Karpas-422 (cell line): ENCODE measurements at regions not wholly inside any gene's neighbourhood (a gene's known extent, or its start where the extent isn't known, plus 50 kb on each side); places are given as distances from the start of the nearest gene placed in this dataset.
"Not testable (repeated sequence)": the region's sequence is repeated elsewhere in the genome, so short reads cannot be mapped to it uniquely, and the experiment has no call there.

Experiments
- DNase-seq: peaks from one replicate; pipeline ENCODE4 v3.0.0-alpha.2; 2015
- H2AFZ ChIP-seq: fragments of 200-600 bp; sonication (generic); 2 replicates; pipeline ENCODE4 v1.6.1; 2014; ENCODE audit warnings: antibody characterized with exemption, low read length, mixed read lengths
- H3K27ac ChIP-seq: fragments of 200-600 bp; sonication (generic); 2 replicates; pipeline ENCODE4 v1.5.1; 2014; ENCODE audit warnings: mild to moderate bottlenecking, low read length, moderate library complexity
- H3K27me3 ChIP-seq: fragments of 200-600 bp; sonication (generic); 2 replicates; pipeline ENCODE4 v1.6.1; 2014; ENCODE audit warnings: low read length, mixed read lengths
- H3K36me3 ChIP-seq: fragments of 200-600 bp; sonication (generic); 2 replicates; pipeline ENCODE4 v1.6.1; 2014; ENCODE audit warnings: low read length, mixed read lengths; ENCODE audit not compliant: insufficient read depth
- H3K4me1 ChIP-seq: fragments of 200-600 bp; sonication (generic); 2 replicates; pipeline ENCODE4 v1.6.1; 2014; ENCODE audit warnings: mild to moderate bottlenecking, low read length, mixed read lengths
- H3K4me2 ChIP-seq: fragments of 200-600 bp; sonication (generic); 2 replicates; pipeline ENCODE4 v1.6.1; 2014; ENCODE audit warnings: low read length, low read depth, mild to moderate bottlenecking; ENCODE audit not compliant: poor library complexity, severe bottlenecking
- H3K4me3 ChIP-seq: fragments of 200-600 bp; sonication (generic); 2 replicates; pipeline ENCODE4 v1.5.1; 2014; ENCODE audit warnings: mild to moderate bottlenecking, antibody characterized with exemption, low read length, mixed read lengths
- H3K79me2 ChIP-seq: fragments of 200-600 bp; sonication (generic); 2 replicates; pipeline ENCODE4 v1.6.1; 2014; ENCODE audit warnings: mild to moderate bottlenecking, low read length, mixed read lengths
- H3K9ac ChIP-seq: fragments of 200-600 bp; sonication (generic); 2 replicates; pipeline ENCODE4 v1.6.0; 2014; ENCODE audit warnings: low read length
- H3K9me2 ChIP-seq: fragments of 200-600 bp; sonication (generic), shearing (Covaris generic); replicated peaks from 2 replicates; pipeline ENCODE4 v1.6.0; 2014; ENCODE audit warnings: mild to moderate bottlenecking, low read length, moderate library complexity; ENCODE audit not compliant: insufficient read depth
- H3K9me3 ChIP-seq: fragments of 300-700, 200-600 bp; sonication (generic); 2 replicates; pipeline ENCODE4 v1.6.1; 2014; ENCODE audit warnings: low read length, mixed read lengths
- H4K20me1 ChIP-seq: fragments of 200-600 bp; sonication (generic); 2 replicates; pipeline ENCODE4 v1.6.1; 2014; ENCODE audit warnings: mild to moderate bottlenecking, antibody characterized with exemption, low read length, low read depth; ENCODE audit not compliant: insufficient read depth

DNA sequence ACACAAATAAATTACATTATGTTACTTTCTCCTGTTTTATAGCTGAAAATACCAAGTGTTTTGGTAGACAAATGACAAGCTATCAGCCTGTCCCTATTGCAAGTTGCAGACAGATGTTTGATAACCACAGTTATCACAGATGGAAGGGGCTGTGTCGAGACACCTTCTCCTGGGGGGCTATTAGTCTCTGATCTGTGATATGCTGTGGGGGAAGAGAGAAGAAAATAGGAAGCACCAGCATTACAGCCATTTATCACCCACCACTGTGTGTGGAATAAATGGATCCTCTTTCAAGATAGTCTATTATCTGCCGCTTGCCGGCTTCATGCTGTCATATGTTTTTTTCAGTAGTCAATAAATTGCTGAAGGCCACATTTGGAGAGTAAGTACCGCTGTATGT, 597.2 kb upstream of the ADARB2 start:
- H3K79me2 ChIP-seq = no peaks in the 10 kb centered on the region
- H4K20me1 ChIP-seq = no peaks in the 10 kb centered on the region
- no peaks in the 10 kb centered on the region for H3K36me3 ChIP-seq
- no peaks in the 10 kb centered on the region for H3K27me3 ChIP-seq
- H3K27ac ChIP-seq = no peak overlapping the region
- H2AFZ ChIP-seq = no peak overlapping the region
- no peaks in the 10 kb centered on the region for H3K4me1 ChIP-seq
- DNase-seq = no peak
- H3K4me2 ChIP-seq = no peak overlapping the region
- H3K4me3 ChIP-seq = no peak overlapping the region
- H3K9ac ChIP-seq = no peak overlapping the region
- H3K9me2 ChIP-seq = no peaks in the 10 kb centered on the region
- H3K9me3 ChIP-seq = no peaks in the 10 kb centered on the region

DNA sequence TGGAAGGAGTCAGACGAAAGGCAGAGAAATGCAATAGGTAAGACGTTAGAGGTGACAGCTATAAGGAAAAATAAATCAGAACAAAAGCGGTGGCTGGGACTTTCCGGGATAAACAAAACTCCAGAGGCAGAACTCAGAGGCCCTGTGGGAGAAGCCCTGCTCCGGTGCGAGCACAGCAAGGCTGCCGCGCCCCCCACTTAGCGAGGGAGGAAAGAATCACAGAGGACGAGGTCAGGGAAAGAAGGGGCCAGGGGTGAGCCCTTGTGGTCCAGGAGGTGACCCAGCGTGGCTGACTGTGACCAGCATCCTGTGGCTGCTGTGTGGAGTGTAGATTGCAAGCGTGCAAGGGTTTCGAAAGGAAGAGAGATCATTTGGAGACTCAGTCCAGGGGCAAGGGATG, 591.8 kb upstream of the ADARB2 start:
- Histone ChIP-seq H3K27ac (no peak overlapping the region), H3K36me3 (no peaks in the 10 kb centered on the region), H3K4me1 (no peaks in the 10 kb centered on the region), H3K4me3 (no peak overlapping the region), H3K9me2 (no peaks in the 10 kb centered on the region), H3K79me2 (no peaks in the 10 kb centered on the region), H3K27me3 (no peaks in the 10 kb centered on the region), H4K20me1 (no peaks in the 10 kb centered on the region), H3K4me2 (no peak overlapping the region), H3K9ac (no peak overlapping the region), H2AFZ (no peak overlapping the region), H3K9me3 (no peaks in the 10 kb centered on the region)
- no peak for DNase-seq

DNA sequence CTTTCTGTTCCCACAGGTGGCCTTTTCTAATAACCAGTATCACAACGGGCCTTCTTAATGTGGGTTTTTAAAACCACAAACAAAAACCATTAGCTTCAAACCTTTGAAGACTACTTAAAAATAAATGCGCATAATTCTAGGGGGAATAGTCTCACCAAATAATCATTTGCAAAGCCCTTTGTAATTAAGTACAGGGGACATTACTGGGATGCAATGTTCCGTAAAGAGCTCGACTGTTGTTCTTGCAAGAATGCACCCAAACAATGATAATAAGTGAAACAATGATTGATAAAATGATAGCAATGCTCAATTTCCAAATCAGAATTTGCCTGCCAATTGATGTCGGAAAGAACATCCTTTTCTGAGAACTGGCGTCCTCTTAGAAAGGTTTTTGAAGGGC, 589.1 kb upstream of the ADARB2 start:
- DNase-seq = no peak
- H2AFZ ChIP-seq = no peak overlapping the region
- no peak overlapping the region for H3K27ac ChIP-seq
- H3K4me3 ChIP-seq = no peak overlapping the region
- no peaks in the 10 kb centered on the region for H3K36me3 ChIP-seq
- no peak overlapping the region for H3K4me2 ChIP-seq
- H3K9me3 ChIP-seq = no peaks in the 10 kb centered on the region
- no peaks in the 10 kb centered on the region for H4K20me1 ChIP-seq
- no peaks in the 10 kb centered on the region for H3K4me1 ChIP-seq
- H3K27me3 ChIP-seq = no peaks in the 10 kb centered on the region
- H3K79me2 ChIP-seq = no peaks in the 10 kb centered on the region
- H3K9me2 ChIP-seq = no peaks in the 10 kb centered on the region
- no peak overlapping the region for H3K9ac ChIP-seq

DNA sequence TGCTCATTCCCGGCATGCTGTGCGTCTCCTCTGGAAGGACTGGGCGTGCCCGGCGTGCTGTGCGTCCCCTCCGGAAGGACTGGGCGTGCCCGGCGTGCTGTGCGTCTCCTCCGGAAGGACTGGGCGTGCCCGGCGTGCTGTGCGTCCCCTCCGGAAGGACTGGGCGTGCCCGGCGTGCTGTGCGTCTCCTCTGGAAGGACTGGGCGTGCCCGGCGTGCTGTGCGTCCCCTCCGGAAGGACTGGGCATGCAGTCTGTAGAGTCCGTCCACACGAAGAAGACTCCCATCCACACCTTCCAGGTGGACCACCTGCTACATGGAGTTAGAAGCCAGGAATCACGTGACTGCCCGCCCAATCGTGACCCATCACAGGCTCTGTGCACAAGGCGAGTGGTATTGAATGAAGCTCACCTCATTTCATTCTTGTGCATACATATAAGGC, 577.7 kb upstream of the ADARB2 start:
- not testable (repeated sequence) for H2AFZ ChIP-seq, H3K27ac ChIP-seq, H3K27me3 ChIP-seq, H3K4me1 ChIP-seq, H3K9me2 ChIP-seq, H3K9ac ChIP-seq, H3K9me3 ChIP-seq, H3K4me2 ChIP-seq, H3K36me3 ChIP-seq, H4K20me1 ChIP-seq, H3K79me2 ChIP-seq, H3K4me3 ChIP-seq, DNase-seq

DNA sequence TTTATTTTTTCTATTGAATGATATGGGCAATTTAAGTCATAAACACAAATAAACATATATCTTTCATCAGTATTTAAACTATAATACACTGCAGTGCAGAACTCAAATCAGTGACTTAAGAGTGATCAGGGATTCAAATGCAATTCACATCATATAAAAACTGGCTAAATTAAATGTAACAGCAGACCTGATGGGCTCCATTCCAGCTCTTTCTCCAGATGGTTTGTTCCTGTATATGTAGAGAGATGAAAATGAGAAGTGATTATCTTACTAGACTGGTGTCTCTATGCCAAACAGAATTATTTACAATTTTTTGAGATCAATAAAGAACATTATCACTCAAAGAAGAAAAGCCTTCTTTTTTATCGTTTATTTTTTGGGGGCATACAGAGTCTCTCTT, 568.8 kb upstream of the ADARB2 start:
- Histone ChIP-seq H3K9me3 (no peaks in the 10 kb centered on the region), H2AFZ (no peak overlapping the region), H4K20me1 (no peaks in the 10 kb centered on the region), H3K4me3 (no peak overlapping the region), H3K9me2 (no peaks in the 10 kb centered on the region), H3K9ac (no peak overlapping the region), H3K4me1 (no peaks in the 10 kb centered on the region), H3K27me3 (no peaks in the 10 kb centered on the region), H3K27ac (no peak overlapping the region), H3K4me2 (no peak overlapping the region), H3K79me2 (no peaks in the 10 kb centered on the region), H3K36me3 (no peaks in the 10 kb centered on the region)
- no peak for DNase-seq

DNA sequence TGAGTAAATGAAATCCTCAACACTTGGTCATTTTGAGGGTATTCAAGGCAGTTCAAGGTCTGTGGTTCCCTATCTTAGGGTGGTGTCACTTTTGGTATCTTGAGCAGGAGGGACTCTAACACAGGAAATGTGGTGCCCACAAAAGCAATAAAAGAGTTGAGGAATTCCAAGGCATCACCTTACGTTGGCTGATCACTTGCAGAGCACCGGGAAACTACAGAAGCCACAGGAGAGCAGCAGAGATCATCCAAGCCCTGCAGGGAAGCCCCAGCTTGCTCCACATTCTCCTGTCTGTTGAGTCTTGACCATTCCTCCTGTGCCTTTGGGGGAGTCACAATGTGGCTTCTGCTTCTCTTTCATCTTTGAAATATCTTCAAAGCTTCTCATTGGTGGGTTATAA, 565.8 kb upstream of the ADARB2 start:
- H4K20me1 ChIP-seq = no peaks in the 10 kb centered on the region
- no peak overlapping the region for H3K27ac ChIP-seq
- no peak overlapping the region for H3K9ac ChIP-seq
- H3K9me2 ChIP-seq = no peaks in the 10 kb centered on the region
- no peaks in the 10 kb centered on the region for H3K27me3 ChIP-seq
- no peak overlapping the region for H3K4me3 ChIP-seq
- DNase-seq = no peak
- no peaks in the 10 kb centered on the region for H3K79me2 ChIP-seq
- H3K4me1 ChIP-seq = no peaks in the 10 kb centered on the region
- H3K9me3 ChIP-seq = no peaks in the 10 kb centered on the region
- no peak overlapping the region for H3K4me2 ChIP-seq
- no peaks in the 10 kb centered on the region for H3K36me3 ChIP-seq
- no peak overlapping the region for H2AFZ ChIP-seq

DNA sequence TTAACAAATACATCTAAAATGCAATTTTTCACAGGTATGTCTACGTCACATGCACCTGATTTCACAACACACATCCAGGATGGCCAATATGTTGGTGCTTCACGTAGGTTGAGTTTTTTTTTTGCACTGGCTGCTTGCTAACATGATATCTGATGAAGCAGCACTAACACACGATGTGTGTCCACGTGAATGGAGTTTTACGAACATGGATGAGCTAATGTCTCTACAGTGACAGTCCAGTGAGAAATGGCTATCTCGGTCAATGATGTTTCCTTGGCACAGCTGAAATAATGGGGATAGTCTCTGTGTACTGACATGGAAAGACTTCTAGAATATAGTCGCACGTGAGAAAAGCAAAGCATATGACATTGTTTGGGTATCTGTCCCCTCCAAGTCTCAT, 563.9 kb upstream of the ADARB2 start:
- Histone ChIP-seq H3K27me3 (no peaks in the 10 kb centered on the region), H3K4me3 (no peak overlapping the region), H4K20me1 (no peaks in the 10 kb centered on the region), H3K9me3 (no peaks in the 10 kb centered on the region), H3K4me1 (no peaks in the 10 kb centered on the region), H3K4me2 (no peak overlapping the region), H3K9me2 (no peaks in the 10 kb centered on the region), H3K9ac (no peak overlapping the region), H3K79me2 (no peaks in the 10 kb centered on the region), H3K36me3 (no peaks in the 10 kb centered on the region), H3K27ac (no peak overlapping the region), H2AFZ (no peak overlapping the region)
- no peak for DNase-seq

DNA sequence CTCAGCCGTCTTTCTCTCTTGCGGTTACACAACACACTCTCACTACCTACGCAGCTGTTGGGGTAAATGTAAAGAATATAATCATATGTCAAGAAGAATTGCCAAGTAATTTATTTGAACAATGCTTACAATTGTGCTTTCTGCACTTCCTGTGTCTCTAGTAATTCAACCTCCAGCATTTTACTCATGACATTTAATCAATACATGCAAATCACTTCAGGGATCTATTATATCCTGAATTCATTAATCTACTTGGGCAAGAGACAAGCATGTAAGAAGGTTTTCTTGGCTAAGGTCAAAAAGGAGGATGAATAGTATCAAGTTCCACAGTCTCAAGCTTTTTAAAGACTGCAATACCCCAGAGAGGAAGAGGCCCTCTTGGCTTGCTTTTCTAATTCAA, 562.9 kb upstream of the ADARB2 start:
- no peak overlapping the region for H3K9ac ChIP-seq
- no peaks in the 10 kb centered on the region for H3K9me2 ChIP-seq
- no peaks in the 10 kb centered on the region for H3K27me3 ChIP-seq
- no peaks in the 10 kb centered on the region for H3K9me3 ChIP-seq
- H3K4me1 ChIP-seq = no peaks in the 10 kb centered on the region
- no peaks in the 10 kb centered on the region for H4K20me1 ChIP-seq
- no peak overlapping the region for H3K4me2 ChIP-seq
- H3K4me3 ChIP-seq = no peak overlapping the region
- no peaks in the 10 kb centered on the region for H3K79me2 ChIP-seq
- no peak overlapping the region for H2AFZ ChIP-seq
- no peak for DNase-seq
- no peak overlapping the region for H3K27ac ChIP-seq
- no peaks in the 10 kb centered on the region for H3K36me3 ChIP-seq

DNA sequence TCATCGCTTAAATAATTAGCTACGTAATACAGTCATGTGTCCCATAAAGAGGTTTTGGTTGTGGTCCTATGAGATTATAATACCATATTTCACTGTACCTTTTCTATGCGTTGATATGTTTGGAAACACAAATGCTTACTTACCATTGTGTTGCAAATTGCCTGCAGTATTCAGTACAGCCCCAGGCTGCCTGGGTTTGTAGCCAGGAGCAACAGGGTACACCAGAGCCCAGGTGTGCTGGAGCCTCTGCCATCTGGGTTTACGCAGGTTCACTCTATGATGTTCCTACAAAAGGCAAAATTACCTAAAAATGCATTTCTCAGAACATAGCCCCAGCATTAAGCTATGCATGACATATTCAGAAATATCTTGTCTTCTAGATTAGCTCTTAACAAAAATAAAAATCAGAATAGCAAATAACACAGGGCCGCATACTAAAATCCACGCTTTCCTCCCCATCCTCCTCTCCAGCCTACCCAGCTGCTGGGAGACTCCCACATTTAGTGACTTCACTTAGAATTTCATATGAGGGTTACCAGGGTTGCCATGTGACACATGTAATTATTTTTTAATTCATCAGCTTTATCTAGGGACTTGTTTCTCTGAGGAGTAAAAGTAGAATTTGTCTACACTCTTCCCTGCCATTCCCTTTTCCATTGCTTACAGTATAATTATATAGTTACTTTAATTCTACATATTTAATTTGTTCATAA, 559.0 kb upstream of the ADARB2 start:
- H3K4me1 ChIP-seq = no peaks in the 10 kb centered on the region

More for the DNA sequence above, 559.0 kb upstream of the ADARB2 start:
- H3K9me2 ChIP-seq = no peaks in the 10 kb centered on the region
- H2AFZ ChIP-seq = no peak overlapping the region
- no peak for DNase-seq
- no peak overlapping the region for H3K9ac ChIP-seq
- no peak overlapping the region for H3K27ac ChIP-seq
- H4K20me1 ChIP-seq = no peaks in the 10 kb centered on the region
- no peaks in the 10 kb centered on the region for H3K9me3 ChIP-seq
- no peaks in the 10 kb centered on the region for H3K36me3 ChIP-seq
- H3K4me3 ChIP-seq = no peak overlapping the region
- H3K4me2 ChIP-seq = no peak overlapping the region
- no peaks in the 10 kb centered on the region for H3K27me3 ChIP-seq
- no peaks in the 10 kb centered on the region for H3K79me2 ChIP-seq
